Nucleus accumbens (tissue), 56 donors: ENCODE measurements at regions not wholly inside any gene's neighbourhood (a gene's known extent, or its start where the extent isn't known, plus 50 kb on each side); places are given as distances from the start of the nearest gene placed in this dataset.
"Not testable (repeated sequence)": the region's sequence is repeated elsewhere in the genome, so short reads cannot be mapped to it uniquely, and the experiment has no call there.

Experiments
- DNase-seq, 56 donors: peaks; one replicate each; lab custom pipeline; 2025; lab: John Stamatoyannopoulos, UW

DNA sequence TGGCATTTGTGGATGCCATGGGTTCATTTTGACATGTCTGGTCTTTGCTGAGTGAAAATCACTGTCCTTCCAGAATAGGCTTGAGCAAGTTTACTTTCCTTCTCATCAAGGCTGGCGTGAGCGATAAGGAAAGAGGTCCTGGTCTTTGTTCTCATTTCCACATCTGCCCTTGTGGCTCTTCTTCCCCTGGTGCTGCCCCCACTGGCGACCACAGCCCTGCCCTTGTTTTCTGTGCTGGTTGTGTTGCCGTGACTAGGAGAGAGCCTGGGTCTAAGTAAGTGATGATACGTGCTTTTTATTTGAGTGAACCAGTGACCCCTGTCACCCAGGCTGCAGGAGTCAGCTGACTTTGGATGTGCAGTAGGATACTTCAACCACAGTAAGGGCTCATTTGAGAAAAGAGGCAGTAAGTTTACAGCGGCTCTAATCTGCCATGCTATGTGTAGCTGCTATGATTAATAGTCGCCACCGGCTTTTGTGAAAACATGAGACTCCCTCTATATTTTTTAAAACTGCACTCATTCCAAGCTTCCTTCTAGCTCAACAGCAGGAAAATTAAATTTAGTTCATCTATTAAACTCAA is 441.7 kb downstream of the RNF144A start:
- no peak for DNase-seq

GRCh38 chr2:7363906-7364305 is 446.7 kb downstream of the RNF144A start:
- no peak for DNase-seq

- DNase-seq = no peak
Measured at GRCh38 chr2:7368211-7368610, 451.0 kb downstream of the RNF144A start.

GRCh38 chr2:7373156-7373555 is 455.9 kb downstream of the RNF144A start:
- no peak for DNase-seq

- no peak for DNase-seq
Measured at GRCh38 chr2:7375901-7376300, 458.7 kb downstream of the RNF144A start.

DNA sequence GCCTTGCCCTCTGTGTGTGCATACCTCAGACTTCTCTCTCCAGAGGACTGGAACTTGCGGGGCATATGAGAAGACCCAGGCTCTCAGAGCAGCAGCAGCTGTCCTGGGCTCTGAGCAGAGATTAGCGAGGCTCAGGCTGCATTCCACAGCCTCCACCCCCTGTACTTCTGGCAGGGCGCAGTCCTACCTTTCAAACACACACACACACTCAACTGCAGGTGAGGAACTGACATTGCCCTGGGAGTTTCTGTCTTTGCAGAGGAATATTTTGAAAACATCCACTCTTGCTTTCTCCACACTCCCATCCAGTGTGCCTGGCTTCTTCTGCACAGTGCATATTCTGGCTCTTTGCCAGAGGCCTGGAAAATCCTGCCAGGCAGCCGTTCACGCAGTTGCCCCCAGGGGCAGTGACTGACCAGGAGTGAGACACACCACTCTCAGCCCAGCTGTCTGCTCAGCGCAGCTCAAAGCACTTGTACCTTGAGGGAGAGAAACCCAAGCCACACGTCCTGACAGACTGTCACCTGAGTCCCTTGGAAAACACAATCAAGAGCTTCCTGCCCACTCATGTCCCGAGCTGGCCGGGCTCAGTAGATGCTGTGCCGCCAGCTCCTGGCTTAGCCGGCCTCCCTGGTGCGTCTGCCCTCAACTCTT is 460.8 kb downstream of the RNF144A start:
- peak in 4 of 56 donors; percentile 3 to 8 (median 4) for DNase-seq

- no peak for DNase-seq
Measured at GRCh38 chr2:7378591-7378990, 461.4 kb downstream of the RNF144A start.

DNA sequence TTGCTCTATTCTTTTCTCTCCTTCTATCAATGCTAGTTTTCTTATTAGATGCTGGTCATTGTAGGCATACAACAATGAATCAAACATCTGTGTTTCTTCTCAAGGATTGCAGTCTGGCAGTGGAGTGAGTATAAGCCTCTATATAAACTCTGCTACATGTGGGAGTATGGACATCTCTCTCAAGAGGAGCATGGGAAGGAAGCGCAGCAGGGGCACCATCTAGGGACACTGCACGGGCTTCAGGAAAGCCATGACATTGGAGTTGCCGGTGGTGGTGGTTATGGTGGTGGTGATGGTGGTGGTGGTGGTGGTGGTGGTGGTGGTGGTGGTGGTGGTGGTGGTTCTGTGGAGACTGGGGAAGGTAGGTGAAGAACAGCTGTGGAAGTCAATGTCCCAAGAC is 462.6 kb downstream of the RNF144A start:
- DNase-seq = no peak

- DNase-seq = no peak
Measured at GRCh38 chr2:7384773-7385349, 467.6 kb downstream of the RNF144A start.

DNA sequence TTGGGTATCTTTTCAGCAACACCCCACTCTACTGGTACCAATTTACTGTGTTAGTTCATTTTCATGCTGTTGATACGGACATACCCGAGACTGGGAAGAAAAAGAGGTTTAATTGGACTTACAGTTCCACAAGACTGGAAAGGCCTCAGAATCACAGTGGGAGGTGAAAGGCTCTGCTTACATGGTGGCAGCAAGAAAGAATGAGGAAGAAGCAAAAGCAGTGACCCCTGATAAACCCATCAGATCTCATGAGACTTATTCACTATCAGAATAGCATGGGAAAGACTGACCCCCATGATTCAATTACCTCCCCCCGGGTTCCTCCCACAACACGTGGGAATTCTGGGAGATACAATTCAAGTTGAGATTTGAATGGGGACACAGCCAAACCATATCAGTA is 473.1 kb downstream of the RNF144A start:
- DNase-seq = not testable (repeated sequence)

DNA sequence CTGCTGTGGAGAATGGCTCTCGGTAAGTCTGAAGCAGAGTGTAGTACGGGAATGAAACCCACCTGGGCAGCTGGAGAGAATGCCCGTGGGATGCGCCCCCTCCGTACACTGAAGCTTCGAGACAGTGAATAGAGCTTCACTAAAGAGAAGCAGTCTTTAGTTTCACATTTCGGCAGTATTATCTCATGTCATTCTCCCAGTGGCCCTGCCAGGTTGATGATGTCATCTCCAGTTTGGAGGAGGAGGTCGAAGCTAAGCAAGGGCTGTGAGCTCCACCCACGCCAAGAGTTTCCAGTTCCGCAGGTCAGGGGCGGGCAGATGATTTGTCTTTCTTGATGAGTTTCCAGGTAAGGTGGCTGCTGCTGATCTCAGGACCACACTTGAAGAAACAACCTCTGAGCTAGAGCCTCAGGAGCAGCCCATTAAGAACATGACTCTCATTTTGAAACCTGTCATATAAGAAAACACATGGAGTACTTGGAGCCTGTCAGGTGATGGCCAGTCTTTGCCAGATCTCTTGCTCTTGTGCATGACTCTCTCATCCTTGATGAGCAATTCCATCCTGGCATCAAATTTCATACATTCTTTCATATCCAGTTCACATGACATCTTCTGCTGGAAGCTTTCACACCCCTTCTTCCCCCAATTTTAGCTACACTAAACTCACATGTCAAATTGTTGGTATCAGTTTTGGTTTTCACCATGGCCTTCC is 475.0 kb downstream of the RNF144A start:
- no peak for DNase-seq

DNA sequence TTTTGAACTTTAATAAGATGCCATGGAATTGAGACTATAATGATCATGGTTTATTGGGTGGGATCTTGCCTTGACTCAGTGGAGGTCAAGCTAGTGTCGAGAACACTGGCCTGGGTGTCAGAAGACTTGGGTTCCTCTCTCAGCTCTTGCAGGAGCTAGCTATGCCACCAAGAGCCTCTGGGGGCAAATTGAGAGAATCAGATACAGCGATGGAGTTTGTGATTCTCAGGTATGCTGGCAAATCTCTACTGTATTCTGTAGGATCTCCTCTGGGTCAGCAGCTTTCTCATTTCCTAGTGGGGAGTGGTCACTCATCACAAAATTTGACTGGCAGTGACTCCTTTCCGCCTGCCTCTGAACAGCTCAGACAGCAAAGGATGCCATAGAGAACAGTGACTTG is 477.0 kb downstream of the RNF144A start:
- DNase-seq = no peak

GRCh38 chr2:7400628-7401027 is 483.4 kb downstream of the RNF144A start:
- DNase-seq = no peak

GRCh38 chr2:7403092-7403775 is 486.0 kb downstream of the RNF144A start:
- DNase-seq = no peak

DNA sequence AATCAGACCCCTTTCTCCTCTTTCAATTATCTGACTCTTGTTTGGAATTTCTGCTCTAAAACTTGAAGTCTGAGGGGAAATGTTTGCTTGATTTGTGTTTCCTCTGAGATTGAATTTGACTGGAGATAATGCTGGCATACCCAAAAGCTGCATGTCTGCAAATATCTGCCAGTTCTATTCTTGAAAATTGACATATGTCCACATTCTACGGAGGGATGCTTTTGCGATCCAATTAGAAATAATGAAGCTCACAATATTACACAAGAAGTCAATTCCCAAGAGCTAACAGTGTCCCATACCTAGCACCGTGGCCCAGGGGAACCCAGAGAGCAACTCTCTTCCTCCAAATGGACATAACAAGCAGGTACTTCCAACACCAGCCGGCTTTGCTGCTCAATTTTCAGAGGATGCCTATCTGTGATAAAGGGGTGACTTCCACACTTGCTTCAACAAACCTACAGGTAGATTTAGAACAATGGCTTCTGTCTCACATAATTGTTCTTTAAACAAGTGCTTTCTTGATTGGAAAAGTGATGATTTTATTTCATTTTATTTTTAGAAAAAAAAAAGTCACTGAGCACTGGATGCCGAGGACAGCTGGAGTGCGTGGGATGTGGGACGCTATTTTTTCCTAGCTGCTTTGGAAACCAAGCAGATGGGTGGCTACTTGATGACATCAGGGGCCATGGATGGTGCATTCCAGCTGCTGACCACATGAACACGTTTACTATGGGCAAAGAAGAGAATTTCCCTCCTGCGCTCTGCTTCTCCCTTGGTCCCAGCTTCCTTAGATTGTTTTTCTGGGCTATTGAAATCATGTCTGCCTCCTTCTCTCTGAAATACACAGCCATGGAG is 488.9 kb downstream of the RNF144A start:
- DNase-seq = no peak

- no peak for DNase-seq
Measured at GRCh38 chr2:7407001-7407400, 489.8 kb downstream of the RNF144A start.

DNA sequence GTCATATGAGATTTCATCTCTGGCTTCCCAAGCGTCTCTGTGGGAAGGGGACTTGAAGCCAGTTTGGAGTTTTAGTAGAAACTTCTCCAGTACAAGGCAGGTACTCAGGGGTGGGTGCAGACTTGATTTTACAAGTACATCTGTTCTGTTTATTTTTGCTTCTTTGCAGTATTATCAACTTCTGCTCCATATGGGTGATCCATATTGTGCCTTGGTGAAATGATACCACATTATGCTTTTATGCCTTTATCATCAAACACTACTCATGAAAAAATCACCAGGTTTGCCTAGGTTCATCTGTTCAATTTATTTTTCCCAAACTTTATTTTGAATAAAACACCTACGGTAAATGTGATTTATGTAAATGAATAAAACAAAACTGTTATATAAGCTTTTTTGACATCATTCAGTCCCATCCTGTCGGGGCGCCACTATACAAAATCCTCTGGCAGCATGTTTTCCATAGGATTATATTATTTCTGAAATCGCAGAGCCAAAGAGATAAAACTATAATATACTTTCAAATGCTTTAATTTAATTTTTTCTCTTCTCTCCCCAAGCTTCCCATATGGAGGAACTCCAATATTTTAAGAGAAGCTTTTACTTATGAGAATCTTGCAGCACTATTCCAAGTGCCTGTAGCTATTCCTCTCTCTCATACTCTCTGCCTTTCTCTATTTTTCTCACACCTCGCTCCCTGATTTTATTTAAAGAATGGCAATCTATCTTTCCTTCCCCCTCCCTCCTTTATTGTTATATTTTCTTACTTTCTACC is 490.9 kb downstream of the RNF144A start:
- no peak for DNase-seq

GRCh38 chr2:7411691-7412090 is 494.5 kb downstream of the RNF144A start:
- no peak for DNase-seq
